ENCODE measurements at regions not wholly inside any gene's neighbourhood (a gene's known extent, or its start where the extent isn't known, plus 50 kb on each side); places are given as distances from the start of the nearest gene placed in this dataset.

DNA sequence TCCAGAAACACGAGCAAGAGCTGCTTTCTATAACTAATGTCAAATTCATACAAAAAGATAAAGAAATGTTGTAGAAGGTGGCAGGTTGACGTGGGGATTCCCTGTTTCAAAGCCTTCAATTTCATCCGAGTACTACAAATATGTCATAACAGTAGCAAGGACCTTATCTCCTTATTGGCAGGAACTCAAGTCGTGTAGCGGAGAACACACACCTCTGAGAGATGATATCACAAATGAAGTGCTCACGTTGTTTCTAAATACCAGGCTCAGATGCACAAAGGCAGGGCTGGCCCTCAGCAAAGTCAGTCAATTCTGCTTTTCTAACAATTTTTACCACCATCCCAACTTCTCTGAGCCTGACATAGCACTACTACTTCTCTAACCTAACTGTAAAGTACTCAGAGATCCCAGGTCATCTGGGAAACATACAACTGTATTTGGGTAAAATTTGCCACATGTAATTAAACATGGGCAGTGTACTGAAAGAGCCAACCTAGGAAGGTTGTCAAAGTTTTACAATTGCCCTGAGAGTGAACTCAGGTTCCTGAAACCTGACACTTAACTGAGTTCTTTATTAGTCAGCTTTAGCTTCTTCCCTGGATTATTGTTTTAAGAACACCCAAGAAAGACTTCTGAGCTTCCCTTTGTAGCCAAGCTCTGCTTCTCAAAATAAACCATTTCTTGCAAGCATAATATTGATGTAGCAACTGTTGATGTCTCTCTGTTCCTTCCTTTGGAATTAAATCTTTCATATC lies 813.7 kb upstream of the ACVR2A start:
- TF ChIP-seq ISL1 (CRISPR knock-in tag; IDR thresholded peaks at IDR 0.05) (no peak), ARNTL (CRISPR knock-in tag; IDR thresholded peaks at IDR 0.05; ENCODE audit: borderline replicate concordance, low read depth) (no peak), ZFP3 (CRISPR knock-in tag; IDR thresholded peaks at IDR 0.05) (no peak), ZNF8 (CRISPR knock-in tag; IDR thresholded peaks at IDR 0.05) (no peak)
